ENCODE measurements at regions not wholly inside any gene's neighbourhood (a gene's known extent, or its start where the extent isn't known, plus 50 kb on each side); places are given as distances from the start of the nearest gene placed in this dataset.

DNA sequence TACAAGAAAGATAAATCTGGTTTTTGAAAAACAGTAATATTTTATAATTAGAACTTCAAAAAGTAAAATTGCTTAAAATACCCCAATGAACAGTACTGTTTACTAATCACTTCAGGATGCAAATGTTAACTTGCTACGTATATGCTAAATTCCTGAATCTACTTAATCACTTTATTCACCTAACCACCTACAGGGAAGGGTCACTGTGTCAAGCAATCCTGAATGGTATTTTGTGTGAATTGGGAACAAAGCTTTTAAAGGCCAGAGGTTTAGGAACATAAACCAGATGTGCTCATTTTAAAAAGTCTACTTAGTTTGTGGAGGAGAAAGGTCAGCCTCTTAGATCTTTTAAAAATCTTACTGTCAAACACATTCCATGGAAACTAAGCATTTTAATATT lies 1143.0 kb upstream of the ADGRL2 start:
- Histone ChIP-seq H3K27ac (no peak overlapping the region), H3K27me3 (no peaks in the 10 kb centered on the region), H3K4me1 (no peaks in the 10 kb centered on the region), H3K4me3 (no peak overlapping the region), H3K9me3 (no peaks in the 10 kb centered on the region), H3K36me3 (no peaks in the 10 kb centered on the region)
- intact Hi-C loops (cut with DNase I; ENCODE audit: low total_unique reads) (no loop called here), in situ Hi-C loops (cut with MboI; ENCODE audit: low sequenced_read_pairs in 4 of 4) (no loop called here)
- DNase-seq (no peak), ATAC-seq (no peak)
- TF ChIP-seq, protein P1, sequence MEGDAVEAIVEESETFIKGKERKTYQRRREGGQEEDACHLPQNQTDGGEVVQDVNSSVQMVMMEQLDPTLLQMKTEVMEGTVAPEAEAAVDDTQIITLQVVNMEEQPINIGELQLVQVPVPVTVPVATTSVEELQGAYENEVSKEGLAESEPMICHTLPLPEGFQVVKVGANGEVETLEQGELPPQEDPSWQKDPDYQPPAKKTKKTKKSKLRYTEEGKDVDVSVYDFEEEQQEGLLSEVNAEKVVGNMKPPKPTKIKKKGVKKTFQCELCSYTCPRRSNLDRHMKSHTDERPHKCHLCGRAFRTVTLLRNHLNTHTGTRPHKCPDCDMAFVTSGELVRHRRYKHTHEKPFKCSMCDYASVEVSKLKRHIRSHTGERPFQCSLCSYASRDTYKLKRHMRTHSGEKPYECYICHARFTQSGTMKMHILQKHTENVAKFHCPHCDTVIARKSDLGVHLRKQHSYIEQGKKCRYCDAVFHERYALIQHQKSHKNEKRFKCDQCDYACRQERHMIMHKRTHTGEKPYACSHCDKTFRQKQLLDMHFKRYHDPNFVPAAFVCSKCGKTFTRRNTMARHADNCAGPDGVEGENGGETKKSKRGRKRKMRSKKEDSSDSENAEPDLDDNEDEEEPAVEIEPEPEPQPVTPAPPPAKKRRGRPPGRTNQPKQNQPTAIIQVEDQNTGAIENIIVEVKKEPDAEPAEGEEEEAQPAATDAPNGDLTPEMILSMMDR (IDR thresholded peaks at IDR 0.05 in 4 of 5, conservative IDR thresholded peaks at IDR 0.05 in 1 of 5) = no peak
- no peak for TF ChIP-seq POLR2A (IDR thresholded peaks at IDR 0.05)

DNA sequence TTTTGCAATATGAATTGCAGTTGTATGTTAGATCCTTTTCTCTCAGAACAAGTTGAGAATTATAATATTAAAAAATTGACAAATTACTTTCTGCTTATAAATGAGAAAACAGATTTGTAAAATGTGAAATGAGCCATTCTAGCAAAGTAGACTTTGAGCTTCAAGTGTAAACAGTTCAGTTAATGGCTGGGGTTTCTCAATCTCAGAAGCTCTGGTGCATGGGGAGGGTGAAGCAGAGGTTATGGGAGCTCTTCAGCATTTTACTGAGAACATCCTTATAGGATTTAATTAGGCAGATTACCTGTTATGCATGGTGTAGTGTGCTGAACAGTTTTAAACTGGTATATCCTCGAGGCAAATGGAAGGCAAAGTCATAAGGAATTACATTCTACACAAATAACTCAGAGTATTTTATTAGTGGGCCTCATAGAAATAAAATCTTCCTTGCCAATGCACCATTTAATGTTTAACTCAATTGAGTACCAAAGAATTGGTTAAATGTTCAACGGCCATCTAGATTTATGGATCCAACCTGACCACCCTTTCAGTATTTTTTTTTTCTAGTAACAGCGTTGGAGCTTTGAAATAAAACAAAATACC lies 1143.6 kb upstream of the ADGRL2 start:
- H3K27me3 ChIP-seq = no peaks in the 10 kb centered on the region
- in situ Hi-C loops (cut with MboI; ENCODE audit: low sequenced_read_pairs in 4 of 4) = no loop called here
- H3K36me3 ChIP-seq = no peaks in the 10 kb centered on the region
- no peak overlapping the region for H3K4me3 ChIP-seq
- H3K27ac ChIP-seq = no peak overlapping the region
- no peaks in the 10 kb centered on the region for H3K9me3 ChIP-seq
- intact Hi-C loops (cut with DNase I; ENCODE audit: low total_unique reads) = no loop called here
- TF ChIP-seq, protein P1 (IDR thresholded peaks at IDR 0.05 in 4 of 5, conservative IDR thresholded peaks at IDR 0.05 in 1 of 5) = no peak
- no peak for TF ChIP-seq POLR2A (IDR thresholded peaks at IDR 0.05)
- no peak for ATAC-seq
- DNase-seq = no peak
- H3K4me1 ChIP-seq = no peaks in the 10 kb centered on the region

DNA sequence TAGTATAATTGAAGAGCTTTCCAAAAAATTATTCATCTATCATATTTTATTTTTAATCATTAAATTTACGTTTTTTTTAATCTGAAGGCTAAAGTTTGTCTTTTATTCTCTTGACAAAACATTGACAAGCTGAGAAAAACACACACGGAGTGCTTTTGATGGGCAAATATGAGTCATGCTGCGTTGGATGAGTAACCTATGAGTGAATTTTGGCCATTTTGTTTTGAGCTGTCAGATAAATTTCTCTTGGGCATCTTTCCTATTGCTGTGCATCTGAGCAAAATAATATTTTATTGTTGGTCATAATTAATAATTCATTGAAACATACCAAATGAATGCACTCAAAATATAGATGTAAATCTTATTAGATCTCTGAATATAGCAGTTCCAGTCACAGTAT lies 1144.1 kb upstream of the ADGRL2 start:
- Histone ChIP-seq H3K27me3 (no peaks in the 10 kb centered on the region), H3K27ac (no peak overlapping the region), H3K4me1 (no peaks in the 10 kb centered on the region), H3K36me3 (no peaks in the 10 kb centered on the region), H3K9me3 (no peaks in the 10 kb centered on the region), H3K4me3 (no peak overlapping the region)
- intact Hi-C loops (cut with DNase I; ENCODE audit: low total_unique reads) = no loop called here
- ATAC-seq = no peak
- TF ChIP-seq, protein P1 (IDR thresholded peaks at IDR 0.05 in 4 of 5, conservative IDR thresholded peaks at IDR 0.05 in 1 of 5) = no peak
- TF ChIP-seq POLR2A (IDR thresholded peaks at IDR 0.05) = no peak
- no peak for DNase-seq
- in situ Hi-C loops (cut with MboI; ENCODE audit: low sequenced_read_pairs in 4 of 4) = no loop called here

DNA sequence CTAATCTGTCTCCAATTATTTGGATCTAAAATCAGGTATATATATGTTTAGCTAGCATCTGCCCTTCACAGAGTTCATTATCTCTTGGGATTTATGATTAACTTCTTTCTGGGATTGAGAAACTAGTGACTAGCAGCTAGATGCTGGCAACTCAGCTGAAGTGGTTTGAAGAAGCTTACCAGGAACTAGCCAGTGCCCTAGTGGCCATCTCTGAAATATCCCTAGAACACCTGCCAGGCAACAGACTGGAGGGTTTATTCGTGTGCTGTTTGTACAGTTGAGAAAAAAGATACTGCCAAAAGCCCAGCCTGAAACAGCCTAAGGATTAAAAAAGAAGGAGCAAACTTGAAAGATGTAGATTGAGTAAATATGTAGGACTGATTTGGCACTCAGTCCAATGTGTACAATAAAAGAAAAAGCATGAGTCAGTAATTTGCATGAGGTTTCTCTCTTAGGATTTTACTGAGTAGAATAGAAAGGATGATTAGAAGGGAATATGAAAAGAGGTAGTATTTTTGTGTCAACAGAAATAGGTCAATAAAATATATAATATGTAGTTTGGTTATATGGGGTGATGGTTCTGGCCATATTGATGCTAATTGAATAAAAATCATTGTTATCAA lies 1144.6 kb upstream of the ADGRL2 start:
- intact Hi-C loops (cut with DNase I; ENCODE audit: low total_unique reads) = no loop called here
- in situ Hi-C loops (cut with MboI; ENCODE audit: low sequenced_read_pairs in 4 of 4) = no loop called here

More for the DNA sequence above, 1144.6 kb upstream of the ADGRL2 start:
- TF ChIP-seq POLR2A (IDR thresholded peaks at IDR 0.05) = no peak
- TF ChIP-seq, protein P1 (IDR thresholded peaks at IDR 0.05 in 4 of 5, conservative IDR thresholded peaks at IDR 0.05 in 1 of 5) = no peak
- H3K36me3 ChIP-seq = no peaks in the 10 kb centered on the region
- no peak for ATAC-seq
- H3K27ac ChIP-seq = no peak overlapping the region
- no peaks in the 10 kb centered on the region for H3K27me3 ChIP-seq
- H3K4me1 ChIP-seq = no peaks in the 10 kb centered on the region
- no peak overlapping the region for H3K4me3 ChIP-seq
- DNase-seq = no peak
- H3K9me3 ChIP-seq = no peaks in the 10 kb centered on the region
